A549 (cell line): ENCODE measurements at regions not wholly inside any gene's neighbourhood (a gene's known extent, or its start where the extent isn't known, plus 50 kb on each side); places are given as distances from the start of the nearest gene placed in this dataset.

ENCODE experiments used
- CBX2 ChIP-seq: fragments of 200-600 bp; sonication (generic); IDR thresholded peaks from 2 replicates; pipeline ENCODE4 v1.6.1; 2016; ENCODE audit warnings: low read depth, mild to moderate bottlenecking, borderline replicate concordance
- CHD4 ChIP-seq: fragments of 200-600 bp; sonication (generic); IDR thresholded peaks from 2 replicates; pipeline ENCODE4 v1.6.1; 2016; ENCODE audit warnings: antibody characterized with exemption, mild to moderate bottlenecking, borderline replicate concordance
- EP300 ChIP-seq, 2 experiments: fragments of >200 bp; sonication (Bioruptor Twin); formaldehyde crosslinking; IDR thresholded peaks; 2 replicates in 1 of 2; 3 replicates in 1 of 2; pipeline ENCODE4 v1.6.1; 2016 to 2017
- GATA3 ChIP-seq: IDR thresholded peaks from 2 replicates; pipeline ENCODE4 v1.6.1; 2012; ENCODE audit warnings: borderline replicate concordance
- HOXB13 ChIP-seq: fragments of 250-450 bp; sonication (Bioruptor Pico); IDR thresholded peaks from 2 replicates; pipeline ENCODE4 v1.5.0; 2020; ENCODE audit warnings: low read depth, mild to moderate bottlenecking, moderate library complexity
- JUNB ChIP-seq: fragments of >200 bp; sonication (Bioruptor Twin); formaldehyde crosslinking; IDR thresholded peaks from 2 replicates; pipeline ENCODE4 v1.6.1; 2016
- MAFK ChIP-seq: fragments of 450-650 bp; IDR thresholded peaks from 2 replicates; pipeline ENCODE4 v1.6.1; 2014; ENCODE audit not compliant: partially characterized antibody
- MAX ChIP-seq: IDR thresholded peaks from 2 replicates; pipeline ENCODE4 v1.6.1; 2012
- POLR2A ChIP-seq: IDR thresholded peaks from 2 replicates; pipeline ENCODE4 v1.6.1; 2012; ENCODE audit warnings: mild to moderate bottlenecking, low read length
- USF2 ChIP-seq: fragments of 450-650 bp; IDR thresholded peaks from 2 replicates; pipeline ENCODE4 v1.6.1; 2014; ENCODE audit warnings: antibody characterized with exemption
- TF ChIP-seq, protein P1 (sequence below): fragments of >200 bp; sonication (Bioruptor Twin); formaldehyde crosslinking; IDR thresholded peaks from 3 replicates; pipeline ENCODE4 v1.5.1; 2016
- TF ChIP-seq, protein P2 (sequence below): fragments of 150-350 bp; IDR thresholded peaks from 2 replicates; pipeline ENCODE4 v1.6.1; 2014; ENCODE audit warnings: low read depth, mild to moderate bottlenecking, low read length
- TF ChIP-seq, protein P3 (sequence below): fragments of 200-600 bp; sonication (generic); IDR thresholded peaks from 2 replicates; pipeline ENCODE4 v1.6.1; 2016; ENCODE audit warnings: antibody characterized with exemption, mild to moderate bottlenecking, moderate library complexity

- TF ChIP-seq CBX2 (no peak), POLR2A (no peak), USF2 (no peak), MAX (no peak), MAFK (no peak), HOXB13 (CRISPR knock-in tag) (no peak), CHD4 (no peak), JUNB (no peak), GATA3 (no peak), EP300 (IDR thresholded peaks at IDR 0.05) (no peak)
- TF ChIP-seq, protein P1, sequence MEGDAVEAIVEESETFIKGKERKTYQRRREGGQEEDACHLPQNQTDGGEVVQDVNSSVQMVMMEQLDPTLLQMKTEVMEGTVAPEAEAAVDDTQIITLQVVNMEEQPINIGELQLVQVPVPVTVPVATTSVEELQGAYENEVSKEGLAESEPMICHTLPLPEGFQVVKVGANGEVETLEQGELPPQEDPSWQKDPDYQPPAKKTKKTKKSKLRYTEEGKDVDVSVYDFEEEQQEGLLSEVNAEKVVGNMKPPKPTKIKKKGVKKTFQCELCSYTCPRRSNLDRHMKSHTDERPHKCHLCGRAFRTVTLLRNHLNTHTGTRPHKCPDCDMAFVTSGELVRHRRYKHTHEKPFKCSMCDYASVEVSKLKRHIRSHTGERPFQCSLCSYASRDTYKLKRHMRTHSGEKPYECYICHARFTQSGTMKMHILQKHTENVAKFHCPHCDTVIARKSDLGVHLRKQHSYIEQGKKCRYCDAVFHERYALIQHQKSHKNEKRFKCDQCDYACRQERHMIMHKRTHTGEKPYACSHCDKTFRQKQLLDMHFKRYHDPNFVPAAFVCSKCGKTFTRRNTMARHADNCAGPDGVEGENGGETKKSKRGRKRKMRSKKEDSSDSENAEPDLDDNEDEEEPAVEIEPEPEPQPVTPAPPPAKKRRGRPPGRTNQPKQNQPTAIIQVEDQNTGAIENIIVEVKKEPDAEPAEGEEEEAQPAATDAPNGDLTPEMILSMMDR, result no peak
- TF ChIP-seq, protein P2, sequence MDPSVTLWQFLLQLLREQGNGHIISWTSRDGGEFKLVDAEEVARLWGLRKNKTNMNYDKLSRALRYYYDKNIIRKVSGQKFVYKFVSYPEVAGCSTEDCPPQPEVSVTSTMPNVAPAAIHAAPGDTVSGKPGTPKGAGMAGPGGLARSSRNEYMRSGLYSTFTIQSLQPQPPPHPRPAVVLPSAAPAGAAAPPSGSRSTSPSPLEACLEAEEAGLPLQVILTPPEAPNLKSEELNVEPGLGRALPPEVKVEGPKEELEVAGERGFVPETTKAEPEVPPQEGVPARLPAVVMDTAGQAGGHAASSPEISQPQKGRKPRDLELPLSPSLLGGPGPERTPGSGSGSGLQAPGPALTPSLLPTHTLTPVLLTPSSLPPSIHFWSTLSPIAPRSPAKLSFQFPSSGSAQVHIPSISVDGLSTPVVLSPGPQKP, result no peak
- TF ChIP-seq, protein P3, sequence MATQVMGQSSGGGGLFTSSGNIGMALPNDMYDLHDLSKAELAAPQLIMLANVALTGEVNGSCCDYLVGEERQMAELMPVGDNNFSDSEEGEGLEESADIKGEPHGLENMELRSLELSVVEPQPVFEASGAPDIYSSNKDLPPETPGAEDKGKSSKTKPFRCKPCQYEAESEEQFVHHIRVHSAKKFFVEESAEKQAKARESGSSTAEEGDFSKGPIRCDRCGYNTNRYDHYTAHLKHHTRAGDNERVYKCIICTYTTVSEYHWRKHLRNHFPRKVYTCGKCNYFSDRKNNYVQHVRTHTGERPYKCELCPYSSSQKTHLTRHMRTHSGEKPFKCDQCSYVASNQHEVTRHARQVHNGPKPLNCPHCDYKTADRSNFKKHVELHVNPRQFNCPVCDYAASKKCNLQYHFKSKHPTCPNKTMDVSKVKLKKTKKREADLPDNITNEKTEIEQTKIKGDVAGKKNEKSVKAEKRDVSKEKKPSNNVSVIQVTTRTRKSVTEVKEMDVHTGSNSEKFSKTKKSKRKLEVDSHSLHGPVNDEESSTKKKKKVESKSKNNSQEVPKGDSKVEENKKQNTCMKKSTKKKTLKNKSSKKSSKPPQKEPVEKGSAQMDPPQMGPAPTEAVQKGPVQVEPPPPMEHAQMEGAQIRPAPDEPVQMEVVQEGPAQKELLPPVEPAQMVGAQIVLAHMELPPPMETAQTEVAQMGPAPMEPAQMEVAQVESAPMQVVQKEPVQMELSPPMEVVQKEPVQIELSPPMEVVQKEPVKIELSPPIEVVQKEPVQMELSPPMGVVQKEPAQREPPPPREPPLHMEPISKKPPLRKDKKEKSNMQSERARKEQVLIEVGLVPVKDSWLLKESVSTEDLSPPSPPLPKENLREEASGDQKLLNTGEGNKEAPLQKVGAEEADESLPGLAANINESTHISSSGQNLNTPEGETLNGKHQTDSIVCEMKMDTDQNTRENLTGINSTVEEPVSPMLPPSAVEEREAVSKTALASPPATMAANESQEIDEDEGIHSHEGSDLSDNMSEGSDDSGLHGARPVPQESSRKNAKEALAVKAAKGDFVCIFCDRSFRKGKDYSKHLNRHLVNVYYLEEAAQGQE, result no peak
These were observed 470.8 kb upstream of the ZNF337 start for GRCh38 chr20:26167499-26167898.
